ENCODE measurements at regions not wholly inside any gene's neighbourhood (a gene's known extent, or its start where the extent isn't known, plus 50 kb on each side); places are given as distances from the start of the nearest gene placed in this dataset.

GRCh38 chr13:33575378-33575777 is 242.6 kb upstream of the RFC3 start:
- SMC1A ChIA-PET (ENCODE audit: uncharacterized antibody, unreplicated experiment): no interaction called here
- WGBS (ENCODE audit: insufficient coverage, insufficient replicate concordance, low lambda C conversion rate, missing lambda C conversion rate): 67% methylated on average over 1 of the region's 1 CpG
- in situ Hi-C loops (cut with MboI) (no loop called here), intact Hi-C loops (cut with micrococcal nuclease; ENCODE audit: unreplicated experiment) (no loop called here)
- H3K27ac ChIP-seq (ENCODE audit: control insufficient read depth, insufficient read depth): no peak overlapping the region
- FAIRE-seq (no peak), ATAC-seq (peak; percentile 65), DNase-seq (ENCODE audit: low read depth, low spot score) (no peak)
- no peaks in the 10 kb centered on the region for H4K20me1 ChIP-seq (ENCODE audit: control insufficient read depth, insufficient read depth)
- H3K4me3 ChIP-seq: no peak overlapping the region
- H3K9ac ChIP-seq (ENCODE audit: control insufficient read depth, insufficient read depth, low read length): no peak overlapping the region
- no peaks in the 10 kb centered on the region for H3K79me2 ChIP-seq (ENCODE audit: control insufficient read depth, insufficient read depth, low read length)
- CTCF ChIA-PET: interaction anchor here (1.2 kb wide), 1 partner anchor 54 kb away, joined by 3 read pairs; no protein-coding TSS in a partner anchor
- no peak overlapping the region for H2AFZ ChIP-seq (ENCODE audit: control insufficient read depth, low read depth, low read length)
- BruUV-seq (replicated peaks): no TSS peak
- 0 out of 2 replicates have a peak, but pooled peaks cover 7% of the 10 kb centered on the region for H3K4me1 ChIP-seq (ENCODE audit: control insufficient read depth, insufficient read depth, low read length)
- TF ChIP-seq ASH2L (IDR thresholded peaks at IDR 0.05; ENCODE audit: borderline replicate concordance, low read depth) (no peak), BCL11A (IDR thresholded peaks at IDR 0.05; ENCODE audit: low read depth, low read length) (no peak), ESRRA (IDR thresholded peaks at IDR 0.05; ENCODE audit: low read length) (no peak), SREBF1 (IDR thresholded peaks at IDR 0.05; ENCODE audit: low read length) (no peak)
- H3K27me3 ChIP-seq (replicated peaks in 1 of 2; ENCODE audit: control insufficient read depth in 2 of 2, insufficient read depth in 2 of 2, low read length in 1 of 2): no peaks in the 10 kb centered on the region
- RAD21 ChIA-PET (ENCODE audit: unreplicated experiment): interaction anchor here (1.0 kb wide), 1 partner anchor 32 kb away, joined by 3 read pairs; no protein-coding TSS in a partner anchor
- H3K9me3 ChIP-seq (replicated peaks; ENCODE audit: control insufficient read depth, insufficient read depth, low read length): no peaks in the 10 kb centered on the region; the same call in 2 of the 3 replicates
- H3K4me2 ChIP-seq (ENCODE audit: control insufficient read depth, insufficient read depth): no peak overlapping the region
- no peaks in the 10 kb centered on the region for H3K36me3 ChIP-seq (ENCODE audit: control insufficient read depth in 2 of 2, insufficient read depth in 2 of 2, low read length in 1 of 2)
- POLR2A ChIA-PET: no interaction called here

- intact Hi-C loops (cut with micrococcal nuclease; ENCODE audit: unreplicated experiment) (no loop called here), in situ Hi-C loops (cut with MboI) (no loop called here)
- ATAC-seq (no peak), DNase-seq (ENCODE audit: low read depth, low spot score) (no peak), FAIRE-seq (no peak)
- no peak overlapping the region for H3K9ac ChIP-seq (ENCODE audit: control insufficient read depth, insufficient read depth, low read length)
- no peak overlapping the region for H3K4me2 ChIP-seq (ENCODE audit: control insufficient read depth, insufficient read depth)
- no peaks in the 10 kb centered on the region for H3K9me3 ChIP-seq (replicated peaks; ENCODE audit: control insufficient read depth, insufficient read depth, low read length)
- no peak overlapping the region for H3K4me3 ChIP-seq
- no peaks in the 10 kb centered on the region for H3K27me3 ChIP-seq (replicated peaks in 1 of 2; ENCODE audit: control insufficient read depth in 2 of 2, insufficient read depth in 2 of 2, low read length in 1 of 2)
- ChIA-PET CTCF (no interaction called here), RAD21 (ENCODE audit: unreplicated experiment) (no interaction called here), POLR2A (no interaction called here), SMC1A (ENCODE audit: uncharacterized antibody, unreplicated experiment) (no interaction called here)
- H2AFZ ChIP-seq (ENCODE audit: control insufficient read depth, low read depth, low read length): no peak overlapping the region
- BruUV-seq (replicated peaks): no TSS peak
- no peaks in the 10 kb centered on the region for H3K79me2 ChIP-seq (ENCODE audit: control insufficient read depth, insufficient read depth, low read length)
- no peaks in the 10 kb centered on the region for H3K36me3 ChIP-seq (ENCODE audit: control insufficient read depth in 2 of 2, insufficient read depth in 2 of 2, low read length in 1 of 2)
- no peaks in the 10 kb centered on the region for H4K20me1 ChIP-seq (ENCODE audit: control insufficient read depth, insufficient read depth)
- 0 out of 2 replicates have a peak, but pooled peaks cover under 1% of the 10 kb centered on the region for H3K4me1 ChIP-seq (ENCODE audit: control insufficient read depth, insufficient read depth, low read length)
- WGBS (ENCODE audit: insufficient coverage, insufficient replicate concordance, low lambda C conversion rate, missing lambda C conversion rate): 73% methylated on average over 2 of the region's 2 CpGs
- no peak overlapping the region for H3K27ac ChIP-seq (ENCODE audit: control insufficient read depth, insufficient read depth)
- TF ChIP-seq TCF7 (IDR thresholded peaks at IDR 0.05; ENCODE audit: borderline replicate concordance) (no peak), ZBTB4 (CRISPR knock-in tag; IDR thresholded peaks at IDR 0.05) (no peak), ZBTB40 (IDR thresholded peaks at IDR 0.05; ENCODE audit: borderline replicate concordance) (no peak), WRNIP1 (IDR thresholded peaks at IDR 0.05; ENCODE audit: borderline replicate concordance, low read depth, low read length) (no peak), HDGF (IDR thresholded peaks at IDR 0.05) (no peak), PKNOX1 (IDR thresholded peaks at IDR 0.05) (no peak), RB1 (IDR thresholded peaks at IDR 0.05; ENCODE audit: borderline replicate concordance) (no peak)
Measured at GRCh38 chr13:33577007-33577406, 240.9 kb upstream of the RFC3 start.

Measured in GM12878 (cell line).